Astrocyte (in vitro differentiated cells and primary cell): ENCODE measurements at regions not wholly inside any gene's neighbourhood (a gene's known extent, or its start where the extent isn't known, plus 50 kb on each side); places are given as distances from the start of the nearest gene placed in this dataset.

Source experiments
- CTCF ChIP-seq: IDR thresholded peaks from 2 replicates; pipeline ENCODE4 v1.5.1; 2011; ENCODE audit warnings: low read depth, mild to moderate bottlenecking, inconsistent platforms, low read length, moderate library complexity; ENCODE audit not compliant: insufficient read depth
- EZH2 ChIP-seq: IDR thresholded peaks from 2 replicates; pipeline ENCODE4 v1.6.1; 2012; ENCODE audit warnings: mild to moderate bottlenecking, low read length, inconsistent platforms; ENCODE audit not compliant: insufficient read depth

DNA sequence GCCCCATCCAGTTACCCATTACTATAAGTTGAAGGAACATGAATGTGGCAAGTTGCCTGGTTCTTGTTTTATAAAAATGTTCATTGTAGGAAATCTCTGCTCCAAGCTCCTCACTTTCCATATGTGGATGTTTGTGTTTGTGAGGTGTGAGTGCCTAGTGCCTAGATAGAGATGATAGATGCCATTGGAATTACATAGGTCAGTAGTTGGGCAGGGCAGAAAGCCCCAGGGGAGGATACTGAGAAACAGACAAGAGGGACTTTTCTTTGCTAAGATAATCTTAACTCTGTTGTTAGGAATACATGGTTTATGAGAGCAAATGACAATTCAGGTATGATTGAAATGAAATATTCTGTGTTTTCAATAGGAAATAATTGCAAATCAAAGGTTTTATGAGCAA is 226.3 kb upstream of the GRIP1 start:
- no peak for TF ChIP-seq CTCF
- TF ChIP-seq EZH2, result no peak
